Lung (tissue), 11 donors: ENCODE measurements at regions not wholly inside any gene's neighbourhood (a gene's known extent, or its start where the extent isn't known, plus 50 kb on each side); places are given as distances from the start of the nearest gene placed in this dataset.

ENCODE experiments used
- ATAC-seq: fragments of 200-7000 bp; cut with Tn5 transposase; one replicate; pipeline ENCODE4 v1.9.1; 2020; ENCODE audit warnings: moderate number of reproducible peaks; ENCODE audit not compliant: insufficient read depth, low FRiP score
- DNase-seq, 3 donors: peaks; one replicate each; pipeline ENCODE4 v3.0.0-alpha.2; 2013 to 2017
- H3K27ac ChIP-seq, 2 donors: one replicate each; pipeline ENCODE4 v1.5.1; 2013; ENCODE audit warnings: mild to moderate bottlenecking in 2 of 2, moderate library complexity in 2 of 2, control low read depth in 1 of 2, inconsistent platforms in 1 of 2, low read depth in 1 of 2, low read length in 1 of 2
- H3K27me3 ChIP-seq, 3 donors: one replicate each; pipeline ENCODE4 v1.5.1; 2013; ENCODE audit warnings: low read length in 2 of 3; ENCODE audit not compliant: control insufficient read depth in 3 of 3, insufficient read depth in 3 of 3
- H3K36me3 ChIP-seq, 4 donors: one replicate each; pipeline ENCODE4 v1.5.1; 2013; ENCODE audit warnings: low read length in 4 of 4, mild to moderate bottlenecking in 1 of 4, moderate library complexity in 1 of 4; ENCODE audit not compliant: control insufficient read depth in 4 of 4, insufficient read depth in 4 of 4
- H3K4me1 ChIP-seq, 5 donors: one replicate each; pipeline ENCODE4 v1.5.1; 2013; ENCODE audit warnings: low read length in 5 of 5, mild to moderate bottlenecking in 2 of 5, moderate library complexity in 1 of 5; ENCODE audit not compliant: control insufficient read depth in 5 of 5, insufficient read depth in 5 of 5
- H3K4me3 ChIP-seq: one replicate; pipeline ENCODE4 v1.5.1; 2013; ENCODE audit warnings: mild to moderate bottlenecking, control low read depth, moderate library complexity
- H3K9ac ChIP-seq, 2 donors: one replicate each; pipeline ENCODE4 v1.5.1; 2013; ENCODE audit warnings: low read length in 2 of 2, control low read depth in 1 of 2; ENCODE audit not compliant: insufficient read depth in 1 of 2
- H3K9me3 ChIP-seq, 4 donors: one replicate each; pipeline ENCODE4 v1.5.1; 2013; ENCODE audit warnings: low read length in 3 of 4, mild to moderate bottlenecking in 1 of 4, moderate library complexity in 1 of 4; ENCODE audit not compliant: control insufficient read depth in 4 of 4, insufficient read depth in 3 of 4
- WGBS, 2 donors: extraction: QIAGEN DNeasy Blood & Tissue Kit; methylation state at CpG; one replicate each; pipeline ENCODE4 v1.1.7; 2013; 5-methylcytosine and 5-hydroxymethylcytosine counted together
- TF ChIP-seq, protein P1 (sequence below): IDR thresholded peaks from 2 replicates; pipeline ENCODE4 v1.5.1; 2012; ENCODE audit warnings: mild to moderate bottlenecking; ENCODE audit errors: control extremely low read depth, extremely low read depth
- donor health status: control.
- donor health status: control.
- donor health status: Bipolar disorder and iron deficiency.
- donor health status: healthy.
- donor health status: DM: yes; HTN: yes; CAD: no.

- 79 to 94% methylated on average over 1 of the region's 1 CpG for WGBS, 2 donors
- H3K4me3 ChIP-seq = no peak overlapping the region
- H3K4me1 ChIP-seq = no peaks in the 10 kb centered on the region
- no peaks in the 10 kb centered on the region for H3K9me3 ChIP-seq
- no peak for DNase-seq
- TF ChIP-seq, protein P1, sequence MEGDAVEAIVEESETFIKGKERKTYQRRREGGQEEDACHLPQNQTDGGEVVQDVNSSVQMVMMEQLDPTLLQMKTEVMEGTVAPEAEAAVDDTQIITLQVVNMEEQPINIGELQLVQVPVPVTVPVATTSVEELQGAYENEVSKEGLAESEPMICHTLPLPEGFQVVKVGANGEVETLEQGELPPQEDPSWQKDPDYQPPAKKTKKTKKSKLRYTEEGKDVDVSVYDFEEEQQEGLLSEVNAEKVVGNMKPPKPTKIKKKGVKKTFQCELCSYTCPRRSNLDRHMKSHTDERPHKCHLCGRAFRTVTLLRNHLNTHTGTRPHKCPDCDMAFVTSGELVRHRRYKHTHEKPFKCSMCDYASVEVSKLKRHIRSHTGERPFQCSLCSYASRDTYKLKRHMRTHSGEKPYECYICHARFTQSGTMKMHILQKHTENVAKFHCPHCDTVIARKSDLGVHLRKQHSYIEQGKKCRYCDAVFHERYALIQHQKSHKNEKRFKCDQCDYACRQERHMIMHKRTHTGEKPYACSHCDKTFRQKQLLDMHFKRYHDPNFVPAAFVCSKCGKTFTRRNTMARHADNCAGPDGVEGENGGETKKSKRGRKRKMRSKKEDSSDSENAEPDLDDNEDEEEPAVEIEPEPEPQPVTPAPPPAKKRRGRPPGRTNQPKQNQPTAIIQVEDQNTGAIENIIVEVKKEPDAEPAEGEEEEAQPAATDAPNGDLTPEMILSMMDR = no peak
- no peak overlapping the region for H3K27ac ChIP-seq
- no peak overlapping the region for H3K9ac ChIP-seq
- ATAC-seq = no peak
- no peaks in the 10 kb centered on the region for H3K36me3 ChIP-seq
- H3K27me3 ChIP-seq = no peaks in the 10 kb centered on the region
Measured at GRCh38 chr3:148400754-148401153, 296.9 kb upstream of the AGTR1 start.

GRCh38 chr3:148408667-148409066 lies 289.0 kb upstream of the AGTR1 start:
- 89 to 90% methylated on average over 3 of the region's 3 CpGs for WGBS, 2 donors
- peaks cover 0 to 3% (median 0%) of the 10 kb centered on the region in 4 donors for H3K9me3 ChIP-seq
- H3K36me3 ChIP-seq = no peaks in the 10 kb centered on the region
- H3K9ac ChIP-seq = no peak overlapping the region
- no peak overlapping the region for H3K4me3 ChIP-seq
- no peaks in the 10 kb centered on the region for H3K4me1 ChIP-seq
- H3K27ac ChIP-seq = no peak overlapping the region
- ATAC-seq = no peak
- TF ChIP-seq, protein P1 = no peak
- DNase-seq = no peak
- no peaks in the 10 kb centered on the region for H3K27me3 ChIP-seq

- TF ChIP-seq, protein P1 = no peak
- no peak overlapping the region for H3K9ac ChIP-seq
- no peak overlapping the region for H3K27ac ChIP-seq
- DNase-seq (peak; percentile 53 to 82 (median 66)), ATAC-seq (no peak)
- WGBS, 2 donors = 69 to 87% methylated on average over 6 of the region's 6 CpGs
- no peak overlapping the region for H3K4me3 ChIP-seq
- H3K4me1 ChIP-seq = no peaks in the 10 kb centered on the region
- no peaks in the 10 kb centered on the region for H3K9me3 ChIP-seq
- peaks cover 0 to 2% (median 0%) of the 10 kb centered on the region in 3 donors for H3K27me3 ChIP-seq
- H3K36me3 ChIP-seq = no peaks in the 10 kb centered on the region
Measured at GRCh38 chr3:148420242-148420641, 277.5 kb upstream of the AGTR1 start.
